Hematopoietic multipotent progenitor cell (in vitro differentiated cells): ENCODE measurements at regions not wholly inside any gene's neighbourhood (a gene's known extent, or its start where the extent isn't known, plus 50 kb on each side); places are given as distances from the start of the nearest gene placed in this dataset.
"Not testable (repeated sequence)": the region's sequence is repeated elsewhere in the genome, so short reads cannot be mapped to it uniquely, and the experiment has no call there.

Experiments
- DNase-seq, 3 donors: peaks; one replicate each; pipeline ENCODE4 v3.0.0-alpha.2; 2011 to 2015; ENCODE audit warnings: low read depth in 2 of 3, low spot score in 2 of 3

- DNase-seq = no peak
These were observed 147.9 kb upstream of the FAM47A start for GRCh38 chrX:34279866-34280560.

GRCh38 chrX:34275699-34276098 lies 143.6 kb upstream of the FAM47A start:
- DNase-seq = no peak

- DNase-seq = no peak
These were observed 138.3 kb upstream of the FAM47A start for GRCh38 chrX:34270434-34270833.

GRCh38 chrX:34238896-34239295 lies 106.8 kb upstream of the FAM47A start:
- no peak for DNase-seq

GRCh38 chrX:34230156-34230555 lies 98.0 kb upstream of the FAM47A start:
- DNase-seq = not testable (repeated sequence)

GRCh38 chrX:34227804-34228203 lies 95.7 kb upstream of the FAM47A start:
- DNase-seq = no peak

- DNase-seq = no peak
These were observed 91.5 kb upstream of the FAM47A start for GRCh38 chrX:34223574-34223973.

GRCh38 chrX:34218063-34218462 lies 85.9 kb upstream of the FAM47A start:
- DNase-seq = no peak

- DNase-seq = no peak
These were observed 65.8 kb upstream of the FAM47A start for GRCh38 chrX:34197946-34198345.
